H1 (cell line): ENCODE measurements at regions not wholly inside any gene's neighbourhood (a gene's known extent, or its start where the extent isn't known, plus 50 kb on each side); places are given as distances from the start of the nearest gene placed in this dataset.

Experiments
- CTCF ChIA-PET: fragments of 300-600 bp; sonication (Branson Sonifier 250); formaldehyde crosslinking; loops from one replicate; lab custom pipeline; 2021; ENCODE audit not compliant: partially characterized antibody; lab: Charles Lee
- POLR2A ChIA-PET: fragments of 300-600 bp; sonication (Branson Sonifier 250); formaldehyde crosslinking; loops from one replicate; lab custom pipeline; 2021; ENCODE audit warnings: inconsistent platforms; ENCODE audit not compliant: partially characterized antibody; lab: Charles Lee
- DNase-seq, 2 experiments: peaks; one replicate each; pipeline versions ENCODE4 v3.0.0 to v3.0.0-alpha.2; 2010 to 2022; ENCODE audit warnings: low spot score in 2 of 2, low read depth in 1 of 2, mixed read lengths in 1 of 2
- FAIRE-seq: peaks from 2 replicates; lab custom pipeline; 2011; peaks lifted over from hg19 to GRCh38; lab: Jason Lieb, UNC
- H2AFZ ChIP-seq: 2 replicates; pipeline ENCODE4 v1.8.1; 2012; ENCODE audit warnings: low read length, inconsistent platforms
- H2AK5ac ChIP-seq: 2 replicates; pipeline ENCODE4 v1.6.1; 2013; ENCODE audit warnings: low read depth, low read length
- H2BK120ac ChIP-seq: replicated peaks from 2 replicates; pipeline ENCODE3; 2013; ENCODE audit warnings: low read depth, low read length, inconsistent platforms
- H2BK12ac ChIP-seq: 2 replicates; pipeline ENCODE4 v1.6.1; 2013; ENCODE audit warnings: low read depth, low read length
- H2BK15ac ChIP-seq: 2 replicates; pipeline ENCODE4 v1.6.1; 2013; ENCODE audit warnings: low read length
- H2BK20ac ChIP-seq: 2 replicates; pipeline ENCODE4 v1.6.1; 2013; ENCODE audit warnings: low read length
- H2BK5ac ChIP-seq: 2 replicates; pipeline ENCODE4 v1.6.1; 2013; ENCODE audit warnings: low read depth, low read length
- H3K14ac ChIP-seq: 2 replicates; pipeline ENCODE4 v1.6.1; 2013; ENCODE audit warnings: inconsistent platforms; ENCODE audit not compliant: insufficient read length
- H3K18ac ChIP-seq: 2 replicates; pipeline ENCODE4 v1.6.1; 2013; ENCODE audit warnings: low read length; ENCODE audit errors: extremely low read depth
- H3K23ac ChIP-seq: 2 replicates; pipeline ENCODE4 v1.6.1; 2013; ENCODE audit warnings: inconsistent platforms; ENCODE audit not compliant: insufficient read length
- H3K23me2 ChIP-seq: 2 replicates; pipeline ENCODE4 v1.6.1; 2013; ENCODE audit warnings: low read depth, low read length
- H3K27ac ChIP-seq: 2 replicates; pipeline ENCODE4 v1.6.1; 2011; ENCODE audit warnings: low read depth, low read length, inconsistent platforms
- H3K27me3 ChIP-seq, 4 experiments: replicated peaks in 1 of 4; 1 replicate in 1 of 4; 2 replicates in 3 of 4; pipeline versions ENCODE4 v1.6.1 to v1.8.1; 2011 to 2013; ENCODE audit warnings: low read length in 3 of 4, mild to moderate bottlenecking in 3 of 4, inconsistent platforms in 2 of 4, mixed read lengths in 2 of 4, moderate library complexity in 1 of 4; ENCODE audit not compliant: control insufficient read depth in 3 of 4, insufficient read depth in 3 of 4; ENCODE audit errors: extremely low read depth in 1 of 4
- H3K36me3 ChIP-seq, 4 experiments: 2 replicates each; pipeline versions ENCODE4 v1.6.1 to v1.8.1; 2011 to 2013; ENCODE audit warnings: mild to moderate bottlenecking in 4 of 4, low read length in 3 of 4, moderate library complexity in 2 of 4, control low read depth in 1 of 4, inconsistent platforms in 1 of 4; ENCODE audit not compliant: insufficient read depth in 4 of 4, control insufficient read depth in 2 of 4
- H3K4ac ChIP-seq: replicated peaks from 2 replicates; pipeline ENCODE3; 2013; ENCODE audit warnings: low read length, low read depth, mixed read lengths, inconsistent platforms; ENCODE audit not compliant: insufficient read length
- H3K4me1 ChIP-seq, 4 experiments: replicated peaks in 1 of 4; 1 replicate in 1 of 4; 2 replicates in 3 of 4; pipeline versions ENCODE4 v1.6.1 to v1.8.1; 2011 to 2013; ENCODE audit warnings: low read length in 3 of 4, inconsistent platforms in 2 of 4, mixed read lengths in 1 of 4; ENCODE audit not compliant: insufficient read depth in 4 of 4, control insufficient read depth in 3 of 4
- H3K4me2 ChIP-seq, 2 experiments: 2 replicates each; pipeline versions ENCODE4 v1.6.1 to v1.8.1; 2011 to 2013; ENCODE audit warnings: low read depth in 2 of 2, low read length in 2 of 2, control low read depth in 1 of 2, inconsistent platforms in 1 of 2, mild to moderate bottlenecking in 1 of 2; ENCODE audit not compliant: insufficient read depth in 1 of 2
- H3K4me3 ChIP-seq, 4 experiments: fragments of 200-600, 300-600 bp in 1 of 4; sonication (generic), shearing (Covaris generic), sonication (Bioruptor Twin) in 1 of 4; 2 replicates each; pipeline versions ENCODE4 v1.5.1 to v1.8.1; 2011 to 2016; ENCODE audit warnings: low read length in 4 of 4, low read depth in 3 of 4, control low read depth in 2 of 4, inconsistent platforms in 2 of 4, mild to moderate bottlenecking in 2 of 4, mixed read lengths in 1 of 4, moderate library complexity in 1 of 4; ENCODE audit not compliant: insufficient read depth in 2 of 4; ENCODE audit errors: extremely low read depth in 1 of 4
- H3K56ac ChIP-seq: replicated peaks from 2 replicates; pipeline ENCODE3; 2013; ENCODE audit warnings: low read depth, mild to moderate bottlenecking, mixed read lengths, low read length, inconsistent platforms; ENCODE audit not compliant: insufficient read length
- H3K79me1 ChIP-seq: 2 replicates; pipeline ENCODE4 v1.6.1; 2013; ENCODE audit warnings: low read depth, low read length, control low read depth
- H3K79me2 ChIP-seq, 2 experiments: 2 replicates each; pipeline versions ENCODE4 v1.6.1 to v1.8.1; 2012 to 2013; ENCODE audit warnings: low read length in 2 of 2, mild to moderate bottlenecking in 2 of 2, inconsistent platforms in 1 of 2; ENCODE audit not compliant: insufficient read depth in 2 of 2, control insufficient read depth in 1 of 2
- H3K9ac ChIP-seq, 4 experiments: replicated peaks in 1 of 4; 1 replicate in 1 of 4; 2 replicates in 3 of 4; pipeline versions ENCODE4 v1.6.1 to v1.8.1; 2011 to 2013; ENCODE audit warnings: low read depth in 3 of 4, low read length in 3 of 4, control low read depth in 2 of 4, mild to moderate bottlenecking in 2 of 4, moderate library complexity in 2 of 4, inconsistent platforms in 1 of 4; ENCODE audit errors: extremely low read depth in 1 of 4
- H3K9me3 ChIP-seq, 2 experiments: 2 replicates each; pipeline versions ENCODE4 v1.6.1 to v1.8.1; 2012 to 2013; ENCODE audit warnings: mild to moderate bottlenecking in 2 of 2, moderate library complexity in 2 of 2, control low read depth in 1 of 2, inconsistent platforms in 1 of 2, low read depth in 1 of 2, low read length in 1 of 2, mixed read lengths in 1 of 2; ENCODE audit not compliant: insufficient read depth in 2 of 2
- H4K20me1 ChIP-seq, 2 experiments: replicated peaks in 1 of 2; 2 replicates each; pipeline versions ENCODE3 to v1.8.1; 2011 to 2013; ENCODE audit warnings: inconsistent platforms in 2 of 2, low read length in 2 of 2, mild to moderate bottlenecking in 1 of 2; ENCODE audit not compliant: insufficient read depth in 2 of 2, control insufficient read depth in 1 of 2
- H4K5ac ChIP-seq: 2 replicates; pipeline ENCODE4 v1.6.1; 2013; ENCODE audit warnings: low read length, low read depth, mixed read lengths, inconsistent platforms; ENCODE audit not compliant: insufficient read length
- H4K8ac ChIP-seq: 2 replicates; pipeline ENCODE4 v1.8.0; 2013; ENCODE audit warnings: mild to moderate bottlenecking, moderate library complexity, low read length, inconsistent platforms; ENCODE audit not compliant: insufficient read depth; ENCODE audit errors: extremely low read depth
- H4K91ac ChIP-seq: replicated peaks from 2 replicates; pipeline ENCODE3; 2013; ENCODE audit warnings: low read length, mixed read lengths, inconsistent platforms; ENCODE audit not compliant: insufficient read length
- HDAC2 ChIP-seq, 2 experiments: fragments of 300-600 bp in 1 of 2; sonication (generic) in 1 of 2; IDR thresholded peaks; 2 replicates each; pipeline ENCODE4 v1.6.1; 2011 to 2012; ENCODE audit warnings: low read depth in 2 of 2, low read length in 2 of 2, mild to moderate bottlenecking in 2 of 2, moderate library complexity in 2 of 2, borderline replicate concordance in 1 of 2, inconsistent platforms in 1 of 2
- JUN ChIP-seq: IDR thresholded peaks from 2 replicates; pipeline ENCODE4 v1.6.1; 2011; ENCODE audit warnings: low read depth, mild to moderate bottlenecking, improper control_type of control experiment, low read length
- RFX5 ChIP-seq: IDR thresholded peaks from 2 replicates; pipeline ENCODE4 v1.6.1; 2011; ENCODE audit warnings: low read depth, low read length, improper control_type of control experiment, borderline replicate concordance
- RXRA ChIP-seq: IDR thresholded peaks from 2 replicates; pipeline ENCODE4 v1.6.1; 2011; ENCODE audit warnings: low read depth, mild to moderate bottlenecking, low read length, moderate library complexity; ENCODE audit not compliant: insufficient read depth
- SAP30 ChIP-seq: fragments of 300-600 bp; sonication (generic); IDR thresholded peaks from 2 replicates; pipeline ENCODE4 v1.7.1; 2012; ENCODE audit warnings: low read length, moderate library complexity, mild to moderate bottlenecking, inconsistent platforms; ENCODE audit not compliant: insufficient read depth, insufficient replicate concordance
- WGBS, 2 experiments: shearing (Covaris generic) in 1 of 2; methylation state at CpG; one replicate each; pipeline versions ENCODE4 v1.1.6 to v1.1.7; 2013 to 2015; ENCODE audit warnings: low lambda C conversion rate in 2 of 2, mixed read lengths in 2 of 2, inconsistent platforms in 1 of 2, low coverage in 1 of 2, missing lambda C conversion rate in 1 of 2; ENCODE audit not compliant: insufficient replicate concordance in 2 of 2, insufficient coverage in 1 of 2, insufficient read length in 1 of 2; ENCODE audit errors: extremely low coverage in 1 of 2, missing lambda C conversion rate in 1 of 2; 5-methylcytosine and 5-hydroxymethylcytosine counted together
- TF ChIP-seq, protein P1 (sequence below): IDR thresholded peaks from 2 replicates; pipeline ENCODE4 v1.6.1; 2012; ENCODE audit warnings: low read length, inconsistent platforms
- TF ChIP-seq, protein P2 (sequence below): IDR thresholded peaks from 2 replicates; pipeline ENCODE4 v1.6.1; 2012; ENCODE audit warnings: inconsistent platforms

DNA sequence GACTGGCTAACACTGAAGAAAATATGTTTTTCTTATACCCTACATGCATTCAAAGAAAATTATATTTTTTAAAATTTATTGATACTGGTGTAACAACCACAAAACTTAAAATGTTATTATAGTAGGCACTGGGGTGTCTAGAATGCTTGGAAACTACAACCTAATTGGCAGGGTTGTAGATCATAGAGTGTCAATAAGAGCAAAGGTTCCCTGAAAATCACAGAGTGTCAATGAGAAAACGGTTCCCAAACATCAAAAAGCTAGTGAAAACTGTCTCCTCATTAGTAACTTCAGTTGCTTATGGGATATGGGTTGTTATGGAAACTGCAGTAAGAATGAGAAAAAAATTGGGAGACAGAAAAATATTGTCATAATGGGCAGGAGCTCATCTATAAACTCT lies 214.4 kb upstream of the CCNG1 start:
- H2BK5ac ChIP-seq, result no peak overlapping the region
- H3K79me1 ChIP-seq, result no peaks in the 10 kb centered on the region
- no peak overlapping the region for H3K56ac ChIP-seq
- WGBS, 2 experiments, result 69% methylated on average over 1 of the region's 1 CpG; no CpG with 5 or more reads in 1 of the 2 experiments
- H4K8ac ChIP-seq, result no peak overlapping the region
- no peak overlapping the region for H3K9ac ChIP-seq
- H3K18ac ChIP-seq, result no peak overlapping the region
- no peak overlapping the region for H2BK120ac ChIP-seq
- H4K20me1 ChIP-seq, result no peaks in the 10 kb centered on the region
- no peak overlapping the region for H2BK20ac ChIP-seq
- H3K4me1 ChIP-seq, result no peaks in the 10 kb centered on the region
- no peak overlapping the region for H4K91ac ChIP-seq
- ChIA-PET CTCF (interaction anchor here (2.1 kb wide), 1 partner anchor 10 kb away, joined by 8 read pairs; no protein-coding TSS in a partner anchor), POLR2A (no interaction called here)
- no peak overlapping the region for H3K14ac ChIP-seq
- no peaks in the 10 kb centered on the region; the same call in 1 of the 2 replicates for H3K23me2 ChIP-seq
- H3K4me2 ChIP-seq, result no peak overlapping the region
- no peak overlapping the region for H3K23ac ChIP-seq
- TF ChIP-seq, protein P1, sequence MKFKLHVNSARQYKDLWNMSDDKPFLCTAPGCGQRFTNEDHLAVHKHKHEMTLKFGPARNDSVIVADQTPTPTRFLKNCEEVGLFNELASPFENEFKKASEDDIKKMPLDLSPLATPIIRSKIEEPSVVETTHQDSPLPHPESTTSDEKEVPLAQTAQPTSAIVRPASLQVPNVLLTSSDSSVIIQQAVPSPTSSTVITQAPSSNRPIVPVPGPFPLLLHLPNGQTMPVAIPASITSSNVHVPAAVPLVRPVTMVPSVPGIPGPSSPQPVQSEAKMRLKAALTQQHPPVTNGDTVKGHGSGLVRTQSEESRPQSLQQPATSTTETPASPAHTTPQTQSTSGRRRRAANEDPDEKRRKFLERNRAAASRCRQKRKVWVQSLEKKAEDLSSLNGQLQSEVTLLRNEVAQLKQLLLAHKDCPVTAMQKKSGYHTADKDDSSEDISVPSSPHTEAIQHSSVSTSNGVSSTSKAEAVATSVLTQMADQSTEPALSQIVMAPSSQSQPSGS, result no peak
- TF ChIP-seq JUN (no peak), RXRA (no peak), SAP30 (no peak), RFX5 (no peak), HDAC2 (IDR thresholded peaks at IDR 0.05; ENCODE audit: borderline replicate concordance in 1 of 2, low read depth in 2 of 2, low read length in 2 of 2) (no peak)
- TF ChIP-seq, protein P2, sequence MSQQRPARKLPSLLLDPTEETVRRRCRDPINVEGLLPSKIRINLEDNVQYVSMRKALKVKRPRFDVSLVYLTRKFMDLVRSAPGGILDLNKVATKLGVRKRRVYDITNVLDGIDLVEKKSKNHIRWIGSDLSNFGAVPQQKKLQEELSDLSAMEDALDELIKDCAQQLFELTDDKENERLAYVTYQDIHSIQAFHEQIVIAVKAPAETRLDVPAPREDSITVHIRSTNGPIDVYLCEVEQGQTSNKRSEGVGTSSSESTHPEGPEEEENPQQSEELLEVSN, result no peak
- H2BK15ac ChIP-seq, result no peak overlapping the region
- no peaks in the 10 kb centered on the region for H3K9me3 ChIP-seq
- H3K4me3 ChIP-seq, result no peak overlapping the region
- no peak overlapping the region for H2BK12ac ChIP-seq
- no peaks in the 10 kb centered on the region for H3K27me3 ChIP-seq
- no peak overlapping the region for H4K5ac ChIP-seq
- H3K27ac ChIP-seq, result no peak overlapping the region; the same call in 1 of the 2 replicates
- no peak overlapping the region for H2AK5ac ChIP-seq
- no peaks in the 10 kb centered on the region for H3K36me3 ChIP-seq
- DNase-seq, result no peak
- H2AFZ ChIP-seq, result no peak overlapping the region
- no peak for FAIRE-seq
- H3K4ac ChIP-seq, result no peak overlapping the region
- H3K79me2 ChIP-seq, result no peaks in the 10 kb centered on the region
